Fibroblast of villous mesenchyme (primary cell): ENCODE measurements at regions not wholly inside any gene's neighbourhood (a gene's known extent, or its start where the extent isn't known, plus 50 kb on each side); places are given as distances from the start of the nearest gene placed in this dataset.
"Not testable (repeated sequence)": the region's sequence is repeated elsewhere in the genome, so short reads cannot be mapped to it uniquely, and the experiment has no call there.

Experiments used
- DNase-seq: peaks from one replicate; pipeline ENCODE4 v3.0.0-alpha.2; 2010; ENCODE audit warnings: low read depth
- H3K4me3 ChIP-seq: 2 replicates; pipeline ENCODE4 v1.5.1; 2011; ENCODE audit warnings: low read depth, mild to moderate bottlenecking, low read length
- TF ChIP-seq, protein P1 (sequence below): IDR thresholded peaks from 2 replicates; pipeline ENCODE4 v1.5.1; 2012; ENCODE audit warnings: low read depth, mild to moderate bottlenecking, low read length; ENCODE audit not compliant: insufficient read depth

DNA sequence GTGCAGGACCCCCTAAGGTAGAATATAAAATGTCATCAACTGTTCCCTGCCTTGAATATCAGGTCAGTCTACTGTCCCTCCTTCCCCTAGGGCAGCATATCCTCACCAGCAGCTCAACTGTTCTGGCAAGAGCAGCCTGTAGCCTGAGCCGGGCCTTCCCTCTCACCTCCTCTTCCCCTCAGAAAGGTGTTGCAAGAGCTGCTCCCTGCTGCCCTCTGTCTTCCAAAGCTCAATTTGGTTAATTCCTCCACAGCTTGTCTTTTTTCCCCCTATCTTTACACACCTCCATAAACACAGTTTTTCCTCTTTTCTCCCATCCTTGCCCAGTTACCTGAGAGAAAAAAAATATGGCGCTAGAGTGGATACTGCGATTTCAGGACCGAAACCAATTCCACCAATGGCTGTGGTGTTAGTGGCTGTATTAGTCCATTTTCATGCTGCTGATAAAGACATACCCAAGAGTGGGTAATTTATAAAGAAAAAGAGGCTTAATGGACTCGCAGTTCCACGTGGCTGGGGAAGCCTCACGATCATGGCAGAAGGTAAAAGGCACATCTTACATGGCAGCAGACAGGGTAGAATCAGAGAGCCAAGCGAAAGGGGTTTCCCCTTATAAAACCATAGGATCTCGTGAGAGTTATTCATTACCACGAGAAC lies 184.7 kb downstream of the MREG start:
- DNase-seq, result peak; percentile 63
- H3K4me3 ChIP-seq, result no peak overlapping the region
- TF ChIP-seq, protein P1, sequence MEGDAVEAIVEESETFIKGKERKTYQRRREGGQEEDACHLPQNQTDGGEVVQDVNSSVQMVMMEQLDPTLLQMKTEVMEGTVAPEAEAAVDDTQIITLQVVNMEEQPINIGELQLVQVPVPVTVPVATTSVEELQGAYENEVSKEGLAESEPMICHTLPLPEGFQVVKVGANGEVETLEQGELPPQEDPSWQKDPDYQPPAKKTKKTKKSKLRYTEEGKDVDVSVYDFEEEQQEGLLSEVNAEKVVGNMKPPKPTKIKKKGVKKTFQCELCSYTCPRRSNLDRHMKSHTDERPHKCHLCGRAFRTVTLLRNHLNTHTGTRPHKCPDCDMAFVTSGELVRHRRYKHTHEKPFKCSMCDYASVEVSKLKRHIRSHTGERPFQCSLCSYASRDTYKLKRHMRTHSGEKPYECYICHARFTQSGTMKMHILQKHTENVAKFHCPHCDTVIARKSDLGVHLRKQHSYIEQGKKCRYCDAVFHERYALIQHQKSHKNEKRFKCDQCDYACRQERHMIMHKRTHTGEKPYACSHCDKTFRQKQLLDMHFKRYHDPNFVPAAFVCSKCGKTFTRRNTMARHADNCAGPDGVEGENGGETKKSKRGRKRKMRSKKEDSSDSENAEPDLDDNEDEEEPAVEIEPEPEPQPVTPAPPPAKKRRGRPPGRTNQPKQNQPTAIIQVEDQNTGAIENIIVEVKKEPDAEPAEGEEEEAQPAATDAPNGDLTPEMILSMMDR, result peak; percentile 72

DNA sequence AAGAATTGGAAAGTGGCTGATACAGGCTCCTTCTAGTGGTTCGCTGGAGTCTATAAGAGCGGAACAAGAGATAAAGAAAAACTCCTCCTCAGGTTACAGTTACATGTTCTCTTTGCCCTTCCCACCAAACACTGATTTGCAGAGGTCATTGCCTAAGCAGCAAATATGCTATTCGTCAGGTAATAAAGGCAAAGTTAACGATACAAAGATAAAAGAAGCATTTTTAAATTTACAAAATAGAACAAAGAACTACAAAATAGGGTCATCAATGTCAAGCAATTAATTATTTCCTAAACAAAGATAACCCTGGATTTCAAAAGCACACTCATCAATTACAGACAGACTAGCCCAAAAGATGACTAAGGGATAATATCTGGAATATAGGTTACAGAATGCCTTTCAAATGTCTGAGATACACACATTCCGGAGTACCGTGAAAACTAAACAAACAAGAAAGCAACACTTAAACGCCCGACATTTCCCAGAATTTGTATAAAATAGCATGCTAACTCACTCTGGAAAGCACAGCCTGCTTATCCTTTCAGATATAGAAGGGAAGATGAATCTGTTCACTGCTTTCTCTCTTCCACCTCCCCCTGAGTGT lies 186.4 kb downstream of the MREG start:
- TF ChIP-seq, protein P1, result no peak
- H3K4me3 ChIP-seq, result no peak overlapping the region
- DNase-seq, result peak; percentile 82

DNA sequence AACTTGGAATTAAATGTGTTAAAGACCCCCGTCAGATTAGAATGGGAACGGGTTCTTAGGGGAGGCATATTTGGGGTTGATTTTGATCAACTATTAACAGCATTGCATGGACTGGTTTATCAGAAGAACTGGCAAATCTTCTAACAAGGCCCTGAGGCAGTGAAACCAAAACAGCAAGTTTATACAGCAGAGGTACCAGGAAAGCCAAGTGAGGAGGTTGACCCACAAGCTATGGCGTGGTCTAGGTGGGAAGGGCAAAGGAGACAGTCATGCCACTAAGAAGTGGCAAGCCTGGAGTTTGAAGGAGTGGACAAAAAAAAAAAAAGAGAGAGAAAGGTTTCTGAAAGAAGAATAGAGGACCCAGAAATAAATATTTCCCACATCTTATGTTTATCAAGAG lies 187.0 kb downstream of the MREG start:
- TF ChIP-seq, protein P1, result no peak
- no peak overlapping the region for H3K4me3 ChIP-seq
- DNase-seq, result no peak

DNA sequence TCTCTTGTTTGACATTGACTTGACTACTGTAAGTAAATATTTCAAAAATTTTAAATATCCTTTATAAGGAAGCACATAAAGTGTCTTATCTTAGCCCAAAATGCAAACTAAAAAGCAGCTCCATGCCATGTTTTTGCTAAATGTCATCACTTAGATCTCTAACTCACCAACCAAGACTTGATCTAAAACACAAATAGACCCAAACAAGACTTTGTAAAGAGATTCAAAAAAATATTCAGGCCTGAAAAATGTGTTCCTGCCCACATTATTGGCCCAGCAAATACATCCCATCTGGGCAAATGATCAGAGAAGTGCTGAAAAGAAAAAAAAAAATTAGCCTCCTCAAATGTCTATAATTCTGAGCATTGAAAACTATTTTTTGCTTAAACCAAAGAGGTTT lies 187.6 kb downstream of the MREG start:
- no peak overlapping the region for H3K4me3 ChIP-seq
- DNase-seq, result peak; percentile 23
- TF ChIP-seq, protein P1, result no peak

DNA sequence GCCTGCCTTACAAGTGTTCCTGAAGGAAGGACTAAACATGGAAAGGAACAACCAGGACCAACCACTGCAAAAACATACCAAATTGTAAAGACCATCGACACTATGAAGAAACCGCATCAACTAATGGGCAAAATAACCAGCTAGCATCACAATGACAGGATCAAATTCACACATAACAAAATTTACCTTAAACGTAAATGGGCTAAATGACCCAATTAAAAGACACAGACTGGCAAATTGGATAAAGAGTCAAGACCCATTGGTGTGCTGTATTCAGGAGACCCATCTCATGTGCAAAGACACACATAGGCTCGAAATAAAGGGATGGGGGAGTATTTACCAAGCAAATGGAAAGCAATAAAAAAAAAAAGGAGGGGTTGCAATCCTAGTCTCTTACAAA lies 192.1 kb downstream of the MREG start:
- not testable (repeated sequence) for DNase-seq, H3K4me3 ChIP-seq

DNA sequence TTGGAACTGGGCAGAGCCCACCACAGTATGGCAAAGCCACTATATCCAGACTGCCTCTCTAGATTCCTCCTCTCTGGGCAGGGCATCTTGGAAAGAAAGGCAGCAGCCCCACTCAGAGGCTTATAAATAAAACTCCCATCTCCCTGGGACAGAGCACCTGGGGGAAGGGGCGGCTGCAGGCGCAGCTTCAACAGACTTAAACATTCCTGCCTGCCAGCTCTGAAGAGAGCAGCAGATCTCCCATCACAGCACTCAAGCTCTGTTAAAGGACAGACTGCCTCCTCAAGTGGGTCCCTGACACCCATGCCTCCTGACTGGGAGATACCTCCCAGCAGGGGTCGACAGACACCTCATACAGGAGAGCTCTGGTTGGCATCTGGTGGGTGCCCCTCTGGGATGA lies 193.6 kb downstream of the MREG start:
- not testable (repeated sequence) for H3K4me3 ChIP-seq

DNA sequence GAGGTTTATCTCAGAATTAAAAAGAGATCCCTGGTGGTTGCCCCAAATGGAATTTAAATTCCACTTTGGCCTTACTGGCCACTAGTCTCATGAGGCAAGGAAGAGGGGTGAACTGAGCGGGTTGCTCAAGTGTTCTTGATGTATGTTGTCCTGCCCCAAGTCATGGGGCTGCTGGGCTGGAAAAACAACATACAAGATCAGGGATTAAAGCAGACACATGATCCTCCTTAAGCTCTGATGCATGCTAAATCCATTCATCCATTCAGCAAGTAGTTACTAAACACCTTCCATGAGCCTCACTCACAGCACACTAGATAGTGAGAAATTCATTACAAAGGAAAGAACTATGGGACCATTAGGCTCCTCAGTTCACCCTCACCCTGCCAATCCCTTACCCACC lies 196.3 kb downstream of the MREG start:
- no peak for DNase-seq
- TF ChIP-seq, protein P1, result no peak

More for the DNA sequence above, 193.6 kb downstream of the MREG start:
- DNase-seq, result not testable (repeated sequence)

DNA sequence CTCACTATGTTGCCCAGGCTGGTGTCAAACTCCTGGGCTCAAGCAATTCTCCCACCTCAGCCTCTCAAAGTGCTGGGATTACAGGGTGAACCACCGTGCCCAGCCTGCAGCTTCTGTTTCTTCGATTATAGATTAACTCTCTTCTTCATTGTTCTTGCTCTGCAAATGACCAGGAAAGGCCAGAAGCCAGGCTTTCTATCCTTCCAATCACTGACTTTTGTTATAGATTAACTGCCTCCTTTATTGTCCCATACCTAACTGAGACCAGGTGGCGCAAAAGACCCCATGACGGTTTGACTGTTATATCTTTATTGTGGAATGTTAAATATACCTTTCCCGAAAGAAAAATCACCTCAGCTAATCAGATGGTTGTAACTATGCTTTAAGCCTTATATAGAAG lies 196.9 kb downstream of the MREG start:
- DNase-seq, result no peak
- TF ChIP-seq, protein P1, result no peak
- H3K4me3 ChIP-seq, result no peak overlapping the region

More for the DNA sequence above, 196.3 kb downstream of the MREG start:
- no peak overlapping the region for H3K4me3 ChIP-seq
